Esophagus muscularis mucosa (tissue), 4 donors: ENCODE measurements at regions not wholly inside any gene's neighbourhood (a gene's known extent, or its start where the extent isn't known, plus 50 kb on each side); places are given as distances from the start of the nearest gene placed in this dataset.

Experiments used
- EP300 ChIP-seq: sonication (generic); formaldehyde crosslinking; IDR thresholded peaks from one replicate; pipeline ENCODE4 v1.6.1; 2017; ENCODE audit warnings: antibody characterized with exemption
- POLR2A ChIP-seq: fragments of 450-650 bp; IDR thresholded peaks from one replicate; pipeline ENCODE4 v1.6.1; 2017; ENCODE audit warnings: antibody characterized with exemption, moderate library complexity, mild to moderate bottlenecking, low read depth
- POLR2AphosphoS5 ChIP-seq, 2 donors: sonication (generic); formaldehyde crosslinking; IDR thresholded peaks; one replicate each; pipeline ENCODE4 v1.6.1; 2017; ENCODE audit warnings: antibody characterized with exemption in 2 of 2
- TF ChIP-seq, protein P1 (sequence below), 3 experiments: fragments of 200-600 bp in 2 of 3; fragments of 450-650 bp in 1 of 3; sonication (generic) in 2 of 3; IDR thresholded peaks; one replicate each; pipeline ENCODE4 v1.5.1; 2017 to 2019; ENCODE audit warnings: antibody characterized with exemption in 3 of 3, mild to moderate bottlenecking in 2 of 3, moderate library complexity in 1 of 3

DNA sequence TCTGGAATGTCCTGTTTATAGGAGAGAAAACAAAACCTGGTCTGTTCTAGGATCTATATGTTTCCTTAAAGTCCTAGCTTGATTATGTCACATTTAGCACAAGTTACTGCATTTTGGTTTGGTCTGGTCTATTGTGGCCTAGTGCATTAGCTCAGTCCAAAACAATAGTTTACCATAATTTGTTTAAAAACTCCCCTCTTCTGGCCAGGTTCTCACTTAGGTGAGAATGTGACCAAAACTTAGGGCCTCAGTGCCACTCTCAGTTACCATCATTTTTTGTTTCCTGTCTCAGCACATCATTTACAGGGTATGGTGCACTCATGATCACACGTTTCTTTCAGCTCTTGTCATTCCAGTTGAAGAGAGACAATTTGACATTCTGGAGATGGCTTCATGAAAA lies 378.5 kb downstream of the KLHL4 start:
- TF ChIP-seq, protein P1, sequence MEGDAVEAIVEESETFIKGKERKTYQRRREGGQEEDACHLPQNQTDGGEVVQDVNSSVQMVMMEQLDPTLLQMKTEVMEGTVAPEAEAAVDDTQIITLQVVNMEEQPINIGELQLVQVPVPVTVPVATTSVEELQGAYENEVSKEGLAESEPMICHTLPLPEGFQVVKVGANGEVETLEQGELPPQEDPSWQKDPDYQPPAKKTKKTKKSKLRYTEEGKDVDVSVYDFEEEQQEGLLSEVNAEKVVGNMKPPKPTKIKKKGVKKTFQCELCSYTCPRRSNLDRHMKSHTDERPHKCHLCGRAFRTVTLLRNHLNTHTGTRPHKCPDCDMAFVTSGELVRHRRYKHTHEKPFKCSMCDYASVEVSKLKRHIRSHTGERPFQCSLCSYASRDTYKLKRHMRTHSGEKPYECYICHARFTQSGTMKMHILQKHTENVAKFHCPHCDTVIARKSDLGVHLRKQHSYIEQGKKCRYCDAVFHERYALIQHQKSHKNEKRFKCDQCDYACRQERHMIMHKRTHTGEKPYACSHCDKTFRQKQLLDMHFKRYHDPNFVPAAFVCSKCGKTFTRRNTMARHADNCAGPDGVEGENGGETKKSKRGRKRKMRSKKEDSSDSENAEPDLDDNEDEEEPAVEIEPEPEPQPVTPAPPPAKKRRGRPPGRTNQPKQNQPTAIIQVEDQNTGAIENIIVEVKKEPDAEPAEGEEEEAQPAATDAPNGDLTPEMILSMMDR (IDR thresholded peaks at IDR 0.05) = no peak
- TF ChIP-seq POLR2A (no peak), EP300 (no peak), POLR2AphosphoS5 (IDR thresholded peaks at IDR 0.05) (no peak)
